ENCODE measurements at regions not wholly inside any gene's neighbourhood (a gene's known extent, or its start where the extent isn't known, plus 50 kb on each side); places are given as distances from the start of the nearest gene placed in this dataset.

- ChIA-PET CTCF (no interaction called here), POLR2A (no interaction called here)
- H3K4me1 Mint-ChIP-seq, result no peaks in the 10 kb centered on the region
- peaks cover 2% of the 10 kb centered on the region for H3K9me3 Mint-ChIP-seq (ENCODE audit: low read depth)
- no peaks in the 10 kb centered on the region for H3K27me3 Mint-ChIP-seq
- no peaks in the 10 kb centered on the region for H3K36me3 Mint-ChIP-seq (ENCODE audit: low read depth)
- no peak overlapping the region for H3K27ac Mint-ChIP-seq
- intact Hi-C loops (cut with DNase I, micrococcal nuclease), result no loop called here
- DNase-seq (no peak), ATAC-seq (no peak)
- no peak overlapping the region for H3K4me3 Mint-ChIP-seq
Observed at GRCh38 chr5:3684771-3685354, 89.2 kb downstream of the IRX1 start.

- POLR2A ChIA-PET, result interaction anchor here (0.6 kb wide), 1 partner anchor 586 kb away, joined by 3 read pairs; no protein-coding TSS in a partner anchor
- no peak for ATAC-seq
- H3K4me3 Mint-ChIP-seq, result no peak overlapping the region
- no peaks in the 10 kb centered on the region for H3K36me3 Mint-ChIP-seq (ENCODE audit: low read depth)
- H3K27me3 Mint-ChIP-seq, result peaks cover under 1% of the 10 kb centered on the region
- CTCF ChIA-PET, result no interaction called here
- H3K4me1 Mint-ChIP-seq, result no peaks in the 10 kb centered on the region
- no peaks in the 10 kb centered on the region for H3K9me3 Mint-ChIP-seq (ENCODE audit: low read depth)
- H3K27ac Mint-ChIP-seq, result no peak overlapping the region
- intact Hi-C loops (cut with DNase I, micrococcal nuclease), result no loop called here
- no peak for DNase-seq
Observed at GRCh38 chr5:3694819-3695218, 99.2 kb downstream of the IRX1 start.

GRCh38 chr5:3695818-3696217, 100.2 kb downstream of the IRX1 start:
- ATAC-seq, result no peak
- intact Hi-C loops (cut with DNase I, micrococcal nuclease), result no loop called here
- no peak for DNase-seq
- CTCF ChIA-PET, result no interaction called here
- H3K9me3 Mint-ChIP-seq (ENCODE audit: low read depth), result no peaks in the 10 kb centered on the region
- POLR2A ChIA-PET, result no interaction called here
- no peak overlapping the region for H3K27ac Mint-ChIP-seq
- H3K36me3 Mint-ChIP-seq (ENCODE audit: low read depth), result no peaks in the 10 kb centered on the region
- no peaks in the 10 kb centered on the region for H3K4me1 Mint-ChIP-seq
- peaks cover 4% of the 10 kb centered on the region for H3K27me3 Mint-ChIP-seq
- no peak overlapping the region for H3K4me3 Mint-ChIP-seq

- H3K4me3 Mint-ChIP-seq, result no peak overlapping the region
- H3K4me1 Mint-ChIP-seq, result peaks cover 3% of the 10 kb centered on the region
- POLR2A ChIA-PET, result no interaction called here
- CTCF ChIA-PET, result no interaction called here
- ATAC-seq (no peak), DNase-seq (no peak)
- H3K9me3 Mint-ChIP-seq (ENCODE audit: low read depth), result no peaks in the 10 kb centered on the region
- H3K27me3 Mint-ChIP-seq, result peaks cover 4% of the 10 kb centered on the region
- intact Hi-C loops (cut with DNase I, micrococcal nuclease), result no loop called here
- H3K36me3 Mint-ChIP-seq (ENCODE audit: low read depth), result no peaks in the 10 kb centered on the region
- H3K27ac Mint-ChIP-seq, result no peak overlapping the region
Observed at GRCh38 chr5:3698412-3698811, 102.8 kb downstream of the IRX1 start.

- no peak for DNase-seq
- ChIA-PET CTCF (no interaction called here), POLR2A (no interaction called here)
- Mint-ChIP-seq H3K4me1 (peaks cover 3% of the 10 kb centered on the region), H3K27me3 (peaks cover 4% of the 10 kb centered on the region), H3K27ac (no peak overlapping the region), H3K36me3 (ENCODE audit: low read depth) (no peaks in the 10 kb centered on the region), H3K9me3 (ENCODE audit: low read depth) (no peaks in the 10 kb centered on the region), H3K4me3 (no peak overlapping the region)
- intact Hi-C loops (cut with DNase I, micrococcal nuclease), result no loop called here
- no peak for ATAC-seq
Observed at GRCh38 chr5:3701694-3702093, 106.1 kb downstream of the IRX1 start.

- Mint-ChIP-seq H3K4me3 (no peak overlapping the region), H3K27ac (no peak overlapping the region), H3K36me3 (ENCODE audit: low read depth) (no peaks in the 10 kb centered on the region), H3K9me3 (ENCODE audit: low read depth) (no peaks in the 10 kb centered on the region), H3K4me1 (peaks cover 3% of the 10 kb centered on the region), H3K27me3 (peaks cover 4% of the 10 kb centered on the region)
- CTCF ChIA-PET, result interaction anchor here (0.6 kb wide), 1 partner anchor 11 kb away, joined by 3 read pairs; no protein-coding TSS in a partner anchor
- POLR2A ChIA-PET, result no interaction called here
- no peak for ATAC-seq
- intact Hi-C loops (cut with DNase I, micrococcal nuclease), result no loop called here
- no peak for DNase-seq
Observed at GRCh38 chr5:3704661-3705060, 109.0 kb downstream of the IRX1 start.

GRCh38 chr5:3709068-3709716, 113.6 kb downstream of the IRX1 start:
- POLR2A ChIA-PET, result no interaction called here
- no peak for ATAC-seq

GRCh38 chr5:3709717-3710348, 114.2 kb downstream of the IRX1 start:
- intact Hi-C loops (cut with DNase I, micrococcal nuclease), result no loop called here
- H3K4me3 Mint-ChIP-seq, result no peak overlapping the region
- H3K36me3 Mint-ChIP-seq (ENCODE audit: low read depth), result no peaks in the 10 kb centered on the region

More at GRCh38 chr5:3709068-3709716, 113.6 kb downstream of the IRX1 start:
- H3K36me3 Mint-ChIP-seq (ENCODE audit: low read depth), result no peaks in the 10 kb centered on the region
- no peak overlapping the region for H3K27ac Mint-ChIP-seq
- H3K9me3 Mint-ChIP-seq (ENCODE audit: low read depth), result peaks cover 2% of the 10 kb centered on the region
- CTCF ChIA-PET, result no interaction called here
- intact Hi-C loops (cut with DNase I, micrococcal nuclease), result no loop called here
- H3K4me1 Mint-ChIP-seq, result no peaks in the 10 kb centered on the region
- peaks cover 5% of the 10 kb centered on the region for H3K27me3 Mint-ChIP-seq
- H3K4me3 Mint-ChIP-seq, result no peak overlapping the region
- DNase-seq, result no peak

GRCh38 chr5:3715062-3715461, 119.4 kb downstream of the IRX1 start:
- H3K27me3 Mint-ChIP-seq, result peaks cover 7% of the 10 kb centered on the region
- H3K4me1 Mint-ChIP-seq, result no peaks in the 10 kb centered on the region
- no peak overlapping the region for H3K4me3 Mint-ChIP-seq
- H3K27ac Mint-ChIP-seq, result no peak overlapping the region
- H3K36me3 Mint-ChIP-seq (ENCODE audit: low read depth), result no peaks in the 10 kb centered on the region
- intact Hi-C loops (cut with DNase I, micrococcal nuclease), result no loop called here
- ATAC-seq (no peak), DNase-seq (no peak)
- H3K9me3 Mint-ChIP-seq (ENCODE audit: low read depth), result peaks cover 7% of the 10 kb centered on the region
- ChIA-PET POLR2A (no interaction called here), CTCF (no interaction called here)

More at GRCh38 chr5:3709717-3710348, 114.2 kb downstream of the IRX1 start:
- H3K27ac Mint-ChIP-seq, result no peak overlapping the region
- H3K9me3 Mint-ChIP-seq (ENCODE audit: low read depth), result peaks cover 2% of the 10 kb centered on the region
- no peaks in the 10 kb centered on the region for H3K4me1 Mint-ChIP-seq
- POLR2A ChIA-PET, result no interaction called here
- DNase-seq (no peak), ATAC-seq (no peak)
- H3K27me3 Mint-ChIP-seq, result peaks cover 5% of the 10 kb centered on the region
- CTCF ChIA-PET, result no interaction called here

- Mint-ChIP-seq H3K27ac (no peak overlapping the region), H3K36me3 (ENCODE audit: low read depth) (no peaks in the 10 kb centered on the region), H3K9me3 (ENCODE audit: low read depth) (no peaks in the 10 kb centered on the region), H3K27me3 (no peaks in the 10 kb centered on the region), H3K4me3 (no peak overlapping the region), H3K4me1 (no peaks in the 10 kb centered on the region)
- ATAC-seq (no peak), DNase-seq (no peak)
- ChIA-PET CTCF (interaction anchor here (0.7 kb wide), 1 partner anchor 16 kb away, joined by 7 read pairs; no protein-coding TSS in a partner anchor), POLR2A (no interaction called here)
- intact Hi-C loops (cut with DNase I, micrococcal nuclease), result no loop called here
Observed at GRCh38 chr5:3729631-3730030, 134.0 kb downstream of the IRX1 start.

- CTCF ChIA-PET, result interaction anchor here (0.6 kb wide), 1 partner anchor 1129 kb away, joined by 3 read pairs; no protein-coding TSS in a partner anchor
- DNase-seq (no peak), ATAC-seq (no peak)
- Mint-ChIP-seq H3K27ac (no peak overlapping the region), H3K4me1 (no peaks in the 10 kb centered on the region), H3K27me3 (no peaks in the 10 kb centered on the region), H3K4me3 (no peak overlapping the region), H3K36me3 (ENCODE audit: low read depth) (no peaks in the 10 kb centered on the region), H3K9me3 (ENCODE audit: low read depth) (no peaks in the 10 kb centered on the region)
- intact Hi-C loops (cut with DNase I, micrococcal nuclease), result no loop called here
- POLR2A ChIA-PET, result no interaction called here
Observed at GRCh38 chr5:3734632-3735031, 139.0 kb downstream of the IRX1 start.

GRCh38 chr5:3736466-3736865, 140.8 kb downstream of the IRX1 start:
- no peak overlapping the region for H3K27ac Mint-ChIP-seq
- no peaks in the 10 kb centered on the region for H3K27me3 Mint-ChIP-seq
- H3K4me3 Mint-ChIP-seq, result no peak overlapping the region
- H3K36me3 Mint-ChIP-seq (ENCODE audit: low read depth), result no peaks in the 10 kb centered on the region
- ChIA-PET CTCF (no interaction called here), POLR2A (no interaction called here)
- H3K9me3 Mint-ChIP-seq (ENCODE audit: low read depth), result no peaks in the 10 kb centered on the region
- no peak for ATAC-seq
- H3K4me1 Mint-ChIP-seq, result no peaks in the 10 kb centered on the region
- intact Hi-C loops (cut with DNase I, micrococcal nuclease), result no loop called here
- no peak for DNase-seq

Measured in activated CD4-positive, alpha-beta T cell treated with anti-CD3 and anti-CD28 coated beads for 36 hours (primary cell).